SK-N-SH (cell line): ENCODE measurements at regions not wholly inside any gene's neighbourhood (a gene's known extent, or its start where the extent isn't known, plus 50 kb on each side); places are given as distances from the start of the nearest gene placed in this dataset.

Experiments used
- CTCF ChIA-PET: fragments of 300-600, 350-600 bp; formaldehyde crosslinking; extraction: SDS; loops from one replicate; lab custom pipeline; 2021; lab: Yijun Ruan, JAX
- POLR2A ChIA-PET: fragments of 350-600 bp; sonication (Branson Sonifier 250); formaldehyde crosslinking; extraction: SDS; loops from one replicate; lab custom pipeline; 2020; ENCODE audit warnings: antibody characterized with exemption, inconsistent platforms; lab: Yijun Ruan, JAX
- DNase-seq: peaks from one replicate; pipeline ENCODE4 v3.0.0; 2012
- H2AFZ ChIP-seq: fragments of 200-600 bp; sonication (generic); 2 replicates; pipeline ENCODE4 v1.8.1; 2016; ENCODE audit warnings: antibody characterized with exemption, mild to moderate bottlenecking, low read depth
- H3F3A ChIP-seq: fragments of 200-600 bp; sonication (generic); replicated peaks from 2 replicates; pipeline ENCODE3; 2016; ENCODE audit warnings: antibody characterized with exemption, mild to moderate bottlenecking; ENCODE audit not compliant: insufficient read depth
- H3K27ac ChIP-seq, 2 experiments: fragments of 200-500 bp in 1 of 2; fragments of 200-600 bp in 1 of 2; sonication (Bioruptor generic) in 1 of 2; sonication (generic), shearing (Covaris generic) in 1 of 2; 2 replicates each; pipeline versions ENCODE4 v1.5.1 to v1.6.1; 2014 to 2016; ENCODE audit warnings: low read depth in 2 of 2, inconsistent platforms in 1 of 2, low read length in 1 of 2, mild to moderate bottlenecking in 1 of 2, mixed read lengths in 1 of 2
- H3K27me3 ChIP-seq: fragments of 200-600 bp; sonication (generic), shearing (Covaris generic); 2 replicates; pipeline ENCODE4 v1.6.1; 2016; ENCODE audit warnings: mixed run types; ENCODE audit not compliant: insufficient read depth
- H3K36me3 ChIP-seq, 2 experiments: fragments of 200-500 bp in 1 of 2; fragments of 200-600 bp in 1 of 2; sonication (Bioruptor generic) in 1 of 2; sonication (generic) in 1 of 2; replicated peaks in 1 of 2; 2 replicates each; pipeline versions ENCODE3 to v1.5.1; 2014 to 2016; ENCODE audit warnings: low read length in 1 of 2, mild to moderate bottlenecking in 1 of 2; ENCODE audit not compliant: insufficient read depth in 2 of 2, control insufficient read depth in 1 of 2
- H3K4me1 ChIP-seq, 2 experiments: fragments of 200-500 bp in 1 of 2; fragments of 200-600 bp in 1 of 2; sonication (Bioruptor generic) in 1 of 2; sonication (generic), shearing (Covaris generic) in 1 of 2; 2 replicates each; pipeline versions ENCODE4 v1.5.1 to v1.6.1; 2014 to 2016; ENCODE audit warnings: low read depth in 1 of 2, low read length in 1 of 2, mixed run types in 1 of 2; ENCODE audit not compliant: insufficient read depth in 2 of 2, control insufficient read depth in 1 of 2
- H3K4me2 ChIP-seq: fragments of 200-600 bp; sonication (generic), shearing (Covaris generic); 2 replicates; pipeline ENCODE4 v1.6.1; 2017; ENCODE audit warnings: mixed run types
- H3K4me3 ChIP-seq, 2 experiments: fragments of 200-500 bp in 1 of 2; fragments of 200-600 bp in 1 of 2; sonication (Bioruptor generic) in 1 of 2; sonication (generic), shearing (Covaris generic) in 1 of 2; 2 replicates each; pipeline versions ENCODE4 v1.5.1 to v1.8.1; 2014 to 2016; ENCODE audit warnings: low read depth in 2 of 2, inconsistent platforms in 1 of 2, low read length in 1 of 2, mild to moderate bottlenecking in 1 of 2, mixed read lengths in 1 of 2, moderate library complexity in 1 of 2
- H3K79me2 ChIP-seq: fragments of 200-600 bp; sonication (generic); 2 replicates; pipeline ENCODE4 v1.8.1; 2017; ENCODE audit warnings: mild to moderate bottlenecking; ENCODE audit not compliant: insufficient read depth
- H3K9ac ChIP-seq: fragments of 200-600 bp; sonication (generic); 2 replicates; pipeline ENCODE4 v1.6.1; 2017; ENCODE audit warnings: mixed run types
- H3K9me2 ChIP-seq: fragments of 200-600 bp; sonication (generic); 2 replicates; pipeline ENCODE4 v1.6.1; 2017; ENCODE audit warnings: mixed run types
- H3K9me3 ChIP-seq: fragments of 200-600 bp; sonication (generic); 2 replicates; pipeline ENCODE4 v1.6.1; 2017; ENCODE audit warnings: mixed run types, mild to moderate bottlenecking, moderate library complexity
- H4K20me1 ChIP-seq: fragments of 200-600 bp; sonication (generic); 2 replicates; pipeline ENCODE4 v1.6.1; 2017; ENCODE audit warnings: mild to moderate bottlenecking, mixed run types; ENCODE audit not compliant: insufficient read depth
- CHD2 ChIP-seq: fragments of 150-350 bp; IDR thresholded peaks from 2 replicates; pipeline ENCODE4 v1.6.1; 2018; ENCODE audit warnings: low read length; ENCODE audit not compliant: partially characterized antibody
- EP300 ChIP-seq, 2 experiments: IDR thresholded peaks; 2 replicates each; pipeline versions ENCODE4 v1.4.0 to v1.6.1; 2012; ENCODE audit warnings: borderline replicate concordance in 1 of 2, low read depth in 1 of 2, low read length in 1 of 2
- FOXJ3 ChIP-seq: sonication (generic); formaldehyde crosslinking; IDR thresholded peaks from 2 replicates; pipeline ENCODE4 v1.5.1; 2020; ENCODE audit warnings: mild to moderate bottlenecking, missing genetic modification reagents
- GABPA ChIP-seq: IDR thresholded peaks from 2 replicates; pipeline ENCODE4 v1.4.0; 2012; ENCODE audit warnings: low read depth, mild to moderate bottlenecking
- GATA2 ChIP-seq: sonication (generic); formaldehyde crosslinking; IDR thresholded peaks from 2 replicates; pipeline ENCODE4 v1.5.0; 2020; ENCODE audit warnings: mild to moderate bottlenecking, missing genetic modification reagents
- IRF3 ChIP-seq: fragments of 150-350 bp; IDR thresholded peaks from 2 replicates; pipeline ENCODE4 v1.6.1; 2016; ENCODE audit warnings: mild to moderate bottlenecking, low read depth, low read length
- MXI1 ChIP-seq: IDR thresholded peaks from 2 replicates; pipeline ENCODE4 v1.6.1; 2012; ENCODE audit warnings: mild to moderate bottlenecking, low read depth, low read length, improper control_type of control experiment
- RFX5 ChIP-seq: IDR thresholded peaks from 2 replicates; pipeline ENCODE4 v1.6.1; 2012; ENCODE audit warnings: mild to moderate bottlenecking, improper control_type of control experiment, low read length
- TAF1 ChIP-seq: IDR thresholded peaks from 2 replicates; pipeline ENCODE4 v1.6.1; 2012; ENCODE audit warnings: low read depth, mild to moderate bottlenecking, low read length, moderate library complexity, borderline replicate concordance
- YY1 ChIP-seq: IDR thresholded peaks from 2 replicates; pipeline ENCODE4 v1.4.0; 2012; ENCODE audit warnings: low read depth, mild to moderate bottlenecking
- ZBTB33 ChIP-seq: IDR thresholded peaks from 2 replicates; pipeline ENCODE4 v1.4.0; 2012; ENCODE audit warnings: low read depth, borderline replicate concordance
- WGBS: methylation state at CpG from one replicate; pipeline ENCODE4 v1.1.6; 2017; ENCODE audit warnings: low lambda C conversion rate; 5-methylcytosine and 5-hydroxymethylcytosine counted together
- TF ChIP-seq, protein P1 (sequence below): IDR thresholded peaks from 2 replicates; pipeline ENCODE4 v1.4.0; 2012; ENCODE audit warnings: low read depth
- TF ChIP-seq, protein P2 (sequence below): fragments of 150-350 bp; IDR thresholded peaks from 2 replicates; pipeline ENCODE4 v1.6.1; 2017; ENCODE audit warnings: antibody characterized with exemption, low read length, low read depth, borderline replicate concordance

- 29% methylated on average over 6 of the region's 6 CpGs for WGBS
- no peaks in the 10 kb centered on the region for H3K79me2 ChIP-seq
- POLR2A ChIA-PET = no interaction called here
Observed at GRCh38 chr13:37274569-37275497, 169.4 kb upstream of the CSNK1A1L start.

More at GRCh38 chr13:37274569-37275497, 169.4 kb upstream of the CSNK1A1L start:
- no peaks in the 10 kb centered on the region for H4K20me1 ChIP-seq
- H3K9ac ChIP-seq = no peak overlapping the region
- H3K9me3 ChIP-seq = no peaks in the 10 kb centered on the region; the same call in 1 of the 2 replicates
- H3K4me1 ChIP-seq = no peaks in the 10 kb centered on the region
- H3K4me3 ChIP-seq = no peak overlapping the region
- H3F3A ChIP-seq = no peaks in the 10 kb centered on the region
- H3K36me3 ChIP-seq = no peaks in the 10 kb centered on the region
- no peak overlapping the region for H3K27ac ChIP-seq
- no peaks in the 10 kb centered on the region for H3K9me2 ChIP-seq
- H3K27me3 ChIP-seq = no peaks in the 10 kb centered on the region
- no peak for TF ChIP-seq YY1
- TF ChIP-seq MXI1 = no peak
- TF ChIP-seq CHD2 = no peak
- TF ChIP-seq, protein P1, sequence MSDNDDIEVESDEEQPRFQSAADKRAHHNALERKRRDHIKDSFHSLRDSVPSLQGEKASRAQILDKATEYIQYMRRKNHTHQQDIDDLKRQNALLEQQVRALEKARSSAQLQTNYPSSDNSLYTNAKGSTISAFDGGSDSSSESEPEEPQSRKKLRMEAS = no peak
- TF ChIP-seq GATA2 = no peak
- TF ChIP-seq GABPA = no peak
- no peak for TF ChIP-seq FOXJ3 (CRISPR knock-in tag)
- TF ChIP-seq TAF1 = no peak
- TF ChIP-seq ZBTB33 = no peak
- TF ChIP-seq EP300 (IDR thresholded peaks at IDR 0.05; ENCODE audit: borderline replicate concordance in 1 of 2, low read depth in 1 of 2, low read length in 1 of 2) = no peak
- TF ChIP-seq RFX5 = no peak
- no peak for TF ChIP-seq IRF3
- TF ChIP-seq, protein P2, sequence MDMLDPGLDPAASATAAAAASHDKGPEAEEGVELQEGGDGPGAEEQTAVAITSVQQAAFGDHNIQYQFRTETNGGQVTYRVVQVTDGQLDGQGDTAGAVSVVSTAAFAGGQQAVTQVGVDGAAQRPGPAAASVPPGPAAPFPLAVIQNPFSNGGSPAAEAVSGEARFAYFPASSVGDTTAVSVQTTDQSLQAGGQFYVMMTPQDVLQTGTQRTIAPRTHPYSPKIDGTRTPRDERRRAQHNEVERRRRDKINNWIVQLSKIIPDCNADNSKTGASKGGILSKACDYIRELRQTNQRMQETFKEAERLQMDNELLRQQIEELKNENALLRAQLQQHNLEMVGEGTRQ = no peak
- TF ChIP-seq, all 33 proteins: peak for 0
- H2AFZ ChIP-seq = no peak overlapping the region
- no peak overlapping the region for H3K4me2 ChIP-seq
- CTCF ChIA-PET = no interaction called here
- DNase-seq = no peak
